CD14-positive monocyte (primary cell): ENCODE measurements at regions not wholly inside any gene's neighbourhood (a gene's known extent, or its start where the extent isn't known, plus 50 kb on each side); places are given as distances from the start of the nearest gene placed in this dataset.

Experiments used
- DNase-seq, 3 donors: peaks; one replicate each; pipeline ENCODE4 v3.0.0-alpha.2; 2011 to 2022
- H2AFZ ChIP-seq: 2 replicates; pipeline ENCODE4 v1.6.0; 2012; ENCODE audit warnings: mild to moderate bottlenecking, low read depth, low read length, inconsistent platforms; ENCODE audit not compliant: insufficient read depth, poor library complexity, severe bottlenecking
- H3K27ac ChIP-seq, 2 donors: 1 replicate in 1 of 2; 2 replicates in 1 of 2; pipeline ENCODE4 v1.5.1; 2012 to 2013; ENCODE audit warnings: low read length in 2 of 2, control low read depth in 1 of 2, inconsistent platforms in 1 of 2, low read depth in 1 of 2, mild to moderate bottlenecking in 1 of 2
- H3K27me3 ChIP-seq, 2 donors: one replicate each; pipeline versions ENCODE4 v1.6.0 to v1.6.1; 2011 to 2013; ENCODE audit warnings: low read length in 2 of 2; ENCODE audit not compliant: control insufficient read depth in 2 of 2, insufficient read depth in 2 of 2
- H3K36me3 ChIP-seq, 2 donors: replicated peaks in 1 of 2; 1 replicate in 1 of 2; 2 replicates in 1 of 2; pipeline versions ENCODE4 v1.5.1 to v1.6.1; 2012 to 2013; ENCODE audit warnings: low read length in 2 of 2, control low read depth in 1 of 2, inconsistent platforms in 1 of 2, mild to moderate bottlenecking in 1 of 2; ENCODE audit not compliant: insufficient read depth in 2 of 2, control insufficient read depth in 1 of 2
- H3K4me1 ChIP-seq, 2 donors: 1 replicate in 1 of 2; 2 replicates in 1 of 2; pipeline versions ENCODE4 v1.5.1 to v1.6.1; 2012 to 2013; ENCODE audit warnings: low read length in 2 of 2, control low read depth in 1 of 2, inconsistent platforms in 1 of 2, mild to moderate bottlenecking in 1 of 2, moderate library complexity in 1 of 2; ENCODE audit not compliant: insufficient read depth in 2 of 2, control insufficient read depth in 1 of 2
- H3K4me2 ChIP-seq: replicated peaks from 2 replicates; pipeline ENCODE3; 2012; ENCODE audit warnings: low read length, moderate library complexity, mild to moderate bottlenecking; ENCODE audit not compliant: poor library complexity, severe bottlenecking; ENCODE audit errors: extremely low read depth
- H3K4me3 ChIP-seq, 3 experiments: fragments of 200-600 bp in 1 of 3; sonication (generic) in 1 of 3; replicated peaks in 1 of 3; 1 replicate in 2 of 3; 2 replicates in 1 of 3; pipeline ENCODE4 v1.5.1; 2011 to 2013; ENCODE audit warnings: low read length in 3 of 3, mild to moderate bottlenecking in 3 of 3, control low read depth in 2 of 3, low read depth in 2 of 3, inconsistent platforms in 1 of 3, moderate library complexity in 1 of 3
- H3K79me2 ChIP-seq: 2 replicates; pipeline ENCODE4 v1.6.0; 2012; ENCODE audit warnings: mild to moderate bottlenecking, control low read depth, inconsistent platforms, low read length, moderate library complexity; ENCODE audit not compliant: insufficient read depth
- H3K9ac ChIP-seq: 2 replicates; pipeline ENCODE4 v1.6.0; 2017; ENCODE audit warnings: low read length, mild to moderate bottlenecking; ENCODE audit not compliant: insufficient read depth, poor library complexity, severe bottlenecking
- H3K9me3 ChIP-seq, 2 donors: replicated peaks in 1 of 2; 1 replicate in 1 of 2; 2 replicates in 1 of 2; pipeline versions ENCODE4 v1.5.1 to v1.6.1; 2012 to 2013; ENCODE audit warnings: low read length in 2 of 2, control low read depth in 1 of 2; ENCODE audit not compliant: control insufficient read depth in 1 of 2, insufficient read depth in 1 of 2
- H4K20me1 ChIP-seq: 2 replicates; pipeline ENCODE4 v1.6.0; 2012; ENCODE audit warnings: mild to moderate bottlenecking, low read length, control low read depth, moderate library complexity; ENCODE audit not compliant: insufficient read depth
- H3K27ac Mint-ChIP-seq, 7 donors: one replicate each; pipeline ENCODE4 v1.8.0; 2020; ENCODE audit warnings: mild to moderate bottlenecking in 7 of 7, mixed read lengths in 7 of 7, moderate library complexity in 6 of 7, inconsistent platforms in 2 of 7
- H3K27me3 Mint-ChIP-seq, 3 donors: one replicate each; pipeline ENCODE4 v1.8.0; 2021 to 2022; ENCODE audit warnings: low read depth in 3 of 3, mild to moderate bottlenecking in 3 of 3, mixed read lengths in 3 of 3, moderate library complexity in 3 of 3, inconsistent platforms in 1 of 3
- H3K36me3 Mint-ChIP-seq, 2 donors: one replicate each; pipeline ENCODE4 v1.8.0; 2020; ENCODE audit warnings: mixed read lengths in 2 of 2, inconsistent platforms in 1 of 2, mild to moderate bottlenecking in 1 of 2
- H3K4me1 Mint-ChIP-seq: one replicate; pipeline ENCODE4 v1.8.0; 2020; ENCODE audit warnings: mild to moderate bottlenecking, mixed read lengths
- H3K4me3 Mint-ChIP-seq, 2 donors: one replicate each; pipeline ENCODE4 v1.8.0; 2020; ENCODE audit warnings: mild to moderate bottlenecking in 2 of 2, mixed read lengths in 2 of 2, moderate library complexity in 1 of 2
- H3K9me3 Mint-ChIP-seq, 7 donors: one replicate each; pipeline ENCODE4 v1.8.0; 2020 to 2022; ENCODE audit warnings: mixed read lengths in 7 of 7, mild to moderate bottlenecking in 6 of 7, moderate library complexity in 6 of 7, inconsistent platforms in 2 of 7
- WGBS: methylation state at CpG from one replicate; pipeline ENCODE4 v1.1.5; 2013; ENCODE audit warnings: missing lambda C conversion rate; ENCODE audit not compliant: insufficient coverage; 5-methylcytosine and 5-hydroxymethylcytosine counted together
- intact Hi-C, 2 donors: fragments of 100-400 bp; cut with micrococcal nuclease; formaldehyde crosslinking; loops; one replicate each; pipeline versions ENCODE4 v1.15.0 to v1.15.1; 2023
- TF ChIP-seq, protein P1 (sequence below): fragments of 200-600 bp; IDR thresholded peaks from one replicate; pipeline ENCODE4 v1.8.0; 2022; ENCODE audit warnings: antibody characterized with exemption, mild to moderate bottlenecking

DNA sequence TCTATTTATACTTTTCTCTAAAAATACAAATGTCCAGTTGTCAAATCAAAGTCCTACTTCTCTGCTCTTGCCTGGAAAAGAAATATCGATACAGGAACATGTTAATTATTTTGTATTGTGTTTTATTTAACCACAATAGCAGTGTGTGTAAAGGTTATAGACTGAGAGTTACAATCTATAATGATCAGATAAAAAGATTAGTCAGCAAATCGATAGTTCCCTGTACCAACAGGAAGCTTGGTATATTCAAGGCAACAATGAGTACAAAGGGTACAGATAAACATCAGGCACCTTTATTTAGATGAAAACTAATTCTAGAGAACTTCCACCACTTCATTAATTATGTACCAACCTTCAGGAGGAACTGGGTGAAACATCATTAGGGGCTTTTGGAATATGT lies 469.5 kb downstream of the GBA3 start:
- no peak overlapping the region for H3K4me2 ChIP-seq
- no peak overlapping the region for H3K27ac Mint-ChIP-seq

DNA sequence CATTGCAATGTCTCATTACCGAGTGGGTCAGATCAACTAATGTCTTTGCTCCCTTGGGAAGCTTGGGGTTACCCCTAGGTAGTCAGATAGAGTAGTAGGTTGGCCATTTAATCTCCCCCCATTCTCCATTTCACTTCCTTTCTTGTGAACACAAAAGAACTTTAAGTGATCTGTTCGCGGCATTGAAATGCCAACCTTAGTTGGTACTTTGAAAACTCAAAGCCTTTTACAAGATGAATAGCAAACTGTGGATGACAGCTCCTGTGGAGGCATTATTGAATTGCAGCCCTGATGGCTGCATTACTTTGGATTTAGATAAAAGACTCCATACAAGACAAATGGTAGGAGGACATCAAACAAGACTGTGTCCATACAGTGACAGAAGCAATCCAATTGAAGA lies 469.1 kb downstream of the GBA3 start:
- Histone ChIP-seq H3K79me2 (no peaks in the 10 kb centered on the region), H3K9me3 (peaks cover 0 to 4% of the 10 kb centered on the region in 2 donors), H3K27me3 (no peaks in the 10 kb centered on the region), H2AFZ (no peak overlapping the region), H3K36me3 (no peaks in the 10 kb centered on the region), H3K27ac (no peak overlapping the region), H3K4me2 (no peak overlapping the region), H3K4me3 (no peak overlapping the region), H3K9ac (no peak overlapping the region), H4K20me1 (no peaks in the 10 kb centered on the region), H3K4me1 (no peaks in the 10 kb centered on the region)
- no peak for DNase-seq
- no CpG with 5 or more reads among the region's 3 CpGs for WGBS
- Mint-ChIP-seq H3K36me3 (no peaks in the 10 kb centered on the region), H3K4me3 (no peak overlapping the region), H3K4me1 (no peaks in the 10 kb centered on the region), H3K9me3 (peaks cover 4 to 12% (median 9%) of the 10 kb centered on the region in 7 donors), H3K27ac (no peak overlapping the region), H3K27me3 (peaks cover 0 to 4% (median 0%) of the 10 kb centered on the region in 3 donors)
- intact Hi-C loops, result no loop called here
- TF ChIP-seq, protein P1, sequence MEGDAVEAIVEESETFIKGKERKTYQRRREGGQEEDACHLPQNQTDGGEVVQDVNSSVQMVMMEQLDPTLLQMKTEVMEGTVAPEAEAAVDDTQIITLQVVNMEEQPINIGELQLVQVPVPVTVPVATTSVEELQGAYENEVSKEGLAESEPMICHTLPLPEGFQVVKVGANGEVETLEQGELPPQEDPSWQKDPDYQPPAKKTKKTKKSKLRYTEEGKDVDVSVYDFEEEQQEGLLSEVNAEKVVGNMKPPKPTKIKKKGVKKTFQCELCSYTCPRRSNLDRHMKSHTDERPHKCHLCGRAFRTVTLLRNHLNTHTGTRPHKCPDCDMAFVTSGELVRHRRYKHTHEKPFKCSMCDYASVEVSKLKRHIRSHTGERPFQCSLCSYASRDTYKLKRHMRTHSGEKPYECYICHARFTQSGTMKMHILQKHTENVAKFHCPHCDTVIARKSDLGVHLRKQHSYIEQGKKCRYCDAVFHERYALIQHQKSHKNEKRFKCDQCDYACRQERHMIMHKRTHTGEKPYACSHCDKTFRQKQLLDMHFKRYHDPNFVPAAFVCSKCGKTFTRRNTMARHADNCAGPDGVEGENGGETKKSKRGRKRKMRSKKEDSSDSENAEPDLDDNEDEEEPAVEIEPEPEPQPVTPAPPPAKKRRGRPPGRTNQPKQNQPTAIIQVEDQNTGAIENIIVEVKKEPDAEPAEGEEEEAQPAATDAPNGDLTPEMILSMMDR, result no peak

More for the DNA sequence above, 469.5 kb downstream of the GBA3 start:
- H3K36me3 Mint-ChIP-seq, result no peaks in the 10 kb centered on the region
- Histone ChIP-seq H4K20me1 (no peaks in the 10 kb centered on the region), H3K9me3 (peaks cover 0 to 4% of the 10 kb centered on the region in 2 donors), H3K27me3 (no peaks in the 10 kb centered on the region), H3K79me2 (no peaks in the 10 kb centered on the region), H3K27ac (no peak overlapping the region), H2AFZ (no peak overlapping the region), H3K4me3 (no peak overlapping the region), H3K36me3 (no peaks in the 10 kb centered on the region), H3K9ac (no peak overlapping the region), H3K4me1 (no peaks in the 10 kb centered on the region)
- peaks cover 4 to 12% (median 9%) of the 10 kb centered on the region in 7 donors for H3K9me3 Mint-ChIP-seq
- WGBS, result no CpG with 5 or more reads among the region's 2 CpGs
- no peak overlapping the region for H3K4me3 Mint-ChIP-seq
- peaks cover 0 to 4% (median 0%) of the 10 kb centered on the region in 3 donors for H3K27me3 Mint-ChIP-seq
- no peak for DNase-seq
- TF ChIP-seq, protein P1, result no peak
- intact Hi-C loops, result no loop called here
- H3K4me1 Mint-ChIP-seq, result no peaks in the 10 kb centered on the region
